Urothelium cell line (cell line): ENCODE measurements at regions not wholly inside any gene's neighbourhood (a gene's known extent, or its start where the extent isn't known, plus 50 kb on each side); places are given as distances from the start of the nearest gene placed in this dataset.
A peak's percentile ranks its signal among the peaks of the same experiment; 100 is the strongest.
"Not testable (repeated sequence)": the region's sequence is repeated elsewhere in the genome, so short reads cannot be mapped to it uniquely, and the experiment has no call there.

Experiments
- DNase-seq: peaks from one replicate; pipeline ENCODE4 v3.0.0; 2011; ENCODE audit warnings: low spot score, mixed read lengths
- FAIRE-seq: peaks from 2 replicates; lab custom pipeline; 2011; peaks lifted over from hg19 to GRCh38; lab: Jason Lieb, UNC

GRCh38 chr4:177494791-177495190, 52.6 kb upstream of the AGA start:
- FAIRE-seq: no peak
- no peak for DNase-seq

- FAIRE-seq, DNase-seq: not testable (repeated sequence)
These were observed 53.4 kb upstream of the AGA start for GRCh38 chr4:177495626-177496025.

GRCh38 chr4:177499537-177499936, 57.3 kb upstream of the AGA start:
- DNase-seq (no peak), FAIRE-seq (no peak)

- DNase-seq: no peak
- FAIRE-seq: no peak
These were observed 63.0 kb upstream of the AGA start for GRCh38 chr4:177505171-177505615.

GRCh38 chr4:177508662-177509061, 66.4 kb upstream of the AGA start:
- DNase-seq: no peak
- FAIRE-seq: no peak

- DNase-seq (no peak), FAIRE-seq (no peak)
These were observed 67.0 kb upstream of the AGA start for GRCh38 chr4:177509226-177509745.

GRCh38 chr4:177511611-177512010, 69.4 kb upstream of the AGA start:
- DNase-seq: no peak
- no peak for FAIRE-seq

- DNase-seq: no peak
- FAIRE-seq: no peak
These were observed 70.4 kb upstream of the AGA start for GRCh38 chr4:177512646-177513045.

- no peak for FAIRE-seq
These were observed 75.6 kb upstream of the AGA start for GRCh38 chr4:177517862-177518261.

GRCh38 chr4:177519481-177520260, 77.4 kb upstream of the AGA start:
- FAIRE-seq (no peak), DNase-seq (no peak)

More at GRCh38 chr4:177517862-177518261, 75.6 kb upstream of the AGA start:
- no peak for DNase-seq

GRCh38 chr4:177528620-177529019, 86.4 kb upstream of the AGA start:
- FAIRE-seq (no peak), DNase-seq (no peak)

- FAIRE-seq (no peak), DNase-seq (no peak)
These were observed 88.3 kb upstream of the AGA start for GRCh38 chr4:177530561-177530960.

GRCh38 chr4:177532358-177532757, 90.1 kb upstream of the AGA start:
- DNase-seq (no peak), FAIRE-seq (no peak)

GRCh38 chr4:177534841-177535240, 92.6 kb upstream of the AGA start:
- FAIRE-seq, DNase-seq: not testable (repeated sequence)

GRCh38 chr4:177546745-177547144, 104.5 kb upstream of the AGA start:
- DNase-seq (no peak), FAIRE-seq (no peak)

GRCh38 chr4:177547985-177548384, 105.7 kb upstream of the AGA start:
- FAIRE-seq (no peak), DNase-seq (no peak)

- peak; percentile 8 for DNase-seq
- FAIRE-seq: no peak
These were observed 112.9 kb upstream of the AGA start for GRCh38 chr4:177555007-177555574.

- DNase-seq (no peak), FAIRE-seq (no peak)
These were observed 115.2 kb upstream of the AGA start for GRCh38 chr4:177557416-177557815.

GRCh38 chr4:177558995-177559394, 116.8 kb upstream of the AGA start:
- FAIRE-seq (no peak), DNase-seq (no peak)

GRCh38 chr4:177562163-177562562, 119.9 kb upstream of the AGA start:
- FAIRE-seq: no peak
- DNase-seq: no peak

GRCh38 chr4:177562859-177563258, 120.6 kb upstream of the AGA start:
- FAIRE-seq: no peak
- no peak for DNase-seq

- FAIRE-seq: no peak
- DNase-seq: no peak
These were observed 124.5 kb upstream of the AGA start for GRCh38 chr4:177566691-177567090.
